ENCODE measurements at regions not wholly inside any gene's neighbourhood (a gene's known extent, or its start where the extent isn't known, plus 50 kb on each side); places are given as distances from the start of the nearest gene placed in this dataset.

DNA sequence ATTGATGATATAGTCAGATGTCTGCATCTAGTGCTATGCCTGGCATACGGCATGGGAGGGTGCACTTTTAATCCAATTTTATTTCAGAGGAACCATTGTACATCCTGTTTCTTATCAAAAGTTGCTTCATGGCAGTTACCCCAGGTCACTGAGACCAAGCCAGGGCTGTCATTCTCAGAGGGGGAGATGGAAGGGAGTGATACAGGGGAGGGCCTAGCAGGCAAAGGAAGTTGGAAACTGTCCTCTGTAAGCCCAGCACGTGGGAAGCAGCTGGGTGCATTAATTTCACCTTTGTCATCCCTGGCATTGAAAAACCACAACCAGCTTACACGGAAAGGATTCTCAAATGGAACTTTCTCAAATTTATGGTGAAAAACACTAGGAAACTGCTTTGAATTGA, 458.7 kb upstream of the ADAMTS5 start:
- in situ Hi-C loops (cut with HindIII; ENCODE audit: low sequenced_read_pairs): no loop called here
- no peak overlapping the region for H3K4me3 ChIP-seq (ENCODE audit: low read depth, low read length)
- TF ChIP-seq, protein P1, sequence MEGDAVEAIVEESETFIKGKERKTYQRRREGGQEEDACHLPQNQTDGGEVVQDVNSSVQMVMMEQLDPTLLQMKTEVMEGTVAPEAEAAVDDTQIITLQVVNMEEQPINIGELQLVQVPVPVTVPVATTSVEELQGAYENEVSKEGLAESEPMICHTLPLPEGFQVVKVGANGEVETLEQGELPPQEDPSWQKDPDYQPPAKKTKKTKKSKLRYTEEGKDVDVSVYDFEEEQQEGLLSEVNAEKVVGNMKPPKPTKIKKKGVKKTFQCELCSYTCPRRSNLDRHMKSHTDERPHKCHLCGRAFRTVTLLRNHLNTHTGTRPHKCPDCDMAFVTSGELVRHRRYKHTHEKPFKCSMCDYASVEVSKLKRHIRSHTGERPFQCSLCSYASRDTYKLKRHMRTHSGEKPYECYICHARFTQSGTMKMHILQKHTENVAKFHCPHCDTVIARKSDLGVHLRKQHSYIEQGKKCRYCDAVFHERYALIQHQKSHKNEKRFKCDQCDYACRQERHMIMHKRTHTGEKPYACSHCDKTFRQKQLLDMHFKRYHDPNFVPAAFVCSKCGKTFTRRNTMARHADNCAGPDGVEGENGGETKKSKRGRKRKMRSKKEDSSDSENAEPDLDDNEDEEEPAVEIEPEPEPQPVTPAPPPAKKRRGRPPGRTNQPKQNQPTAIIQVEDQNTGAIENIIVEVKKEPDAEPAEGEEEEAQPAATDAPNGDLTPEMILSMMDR (IDR thresholded peaks at IDR 0.05; ENCODE audit: low read depth, low read length, missing control alignments): no peak
- DNase-seq (ENCODE audit: low read depth): peak; percentile 16

DNA sequence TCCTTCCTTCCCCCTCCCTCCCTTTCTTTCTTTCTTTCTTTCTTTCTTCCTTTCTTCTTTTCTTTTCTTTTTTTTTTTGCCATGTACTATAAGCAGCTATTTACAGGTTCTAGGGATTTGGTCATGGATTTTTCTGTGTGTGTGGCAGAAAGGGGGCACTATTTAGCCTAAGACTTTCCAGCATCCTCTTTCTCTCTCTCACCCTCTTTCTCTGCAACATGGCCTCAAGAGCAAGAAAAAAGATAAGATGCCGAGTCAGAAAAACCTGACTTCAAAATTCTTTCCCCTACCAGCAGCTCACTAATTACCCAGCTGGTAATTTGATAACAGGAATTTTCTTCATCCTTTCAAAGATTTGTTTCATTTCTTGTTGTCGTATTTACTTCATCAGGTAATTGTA, 458.3 kb upstream of the ADAMTS5 start:
- TF ChIP-seq, protein P1 (IDR thresholded peaks at IDR 0.05; ENCODE audit: low read depth, low read length, missing control alignments): no peak
- no peak for DNase-seq (ENCODE audit: low read depth)
- in situ Hi-C loops (cut with HindIII; ENCODE audit: low sequenced_read_pairs): no loop called here

DNA sequence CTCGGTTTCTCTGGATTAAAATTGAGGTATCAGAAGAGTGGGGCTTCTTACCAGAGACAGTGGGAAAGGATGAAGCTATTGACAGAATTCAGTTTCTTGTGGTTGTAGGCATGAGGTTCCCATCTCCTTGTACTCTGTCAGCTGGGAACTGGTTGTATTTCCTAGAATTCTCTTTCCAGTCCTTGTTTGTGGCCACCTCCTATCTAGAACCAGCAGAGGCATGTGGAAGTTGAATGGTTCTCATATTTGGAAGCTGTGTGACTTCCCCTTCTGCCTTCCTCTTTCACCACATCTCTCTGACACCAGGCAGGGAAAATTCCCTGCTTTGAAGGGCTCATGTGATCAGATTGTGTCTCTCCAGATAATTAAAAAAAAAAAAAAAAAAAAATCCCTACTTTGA, 457.7 kb upstream of the ADAMTS5 start:
- in situ Hi-C loops (cut with HindIII; ENCODE audit: low sequenced_read_pairs): no loop called here
- DNase-seq (ENCODE audit: low read depth): no peak

More for the DNA sequence above, 458.3 kb upstream of the ADAMTS5 start:
- H3K4me3 ChIP-seq (ENCODE audit: low read depth, low read length): no peak overlapping the region

DNA sequence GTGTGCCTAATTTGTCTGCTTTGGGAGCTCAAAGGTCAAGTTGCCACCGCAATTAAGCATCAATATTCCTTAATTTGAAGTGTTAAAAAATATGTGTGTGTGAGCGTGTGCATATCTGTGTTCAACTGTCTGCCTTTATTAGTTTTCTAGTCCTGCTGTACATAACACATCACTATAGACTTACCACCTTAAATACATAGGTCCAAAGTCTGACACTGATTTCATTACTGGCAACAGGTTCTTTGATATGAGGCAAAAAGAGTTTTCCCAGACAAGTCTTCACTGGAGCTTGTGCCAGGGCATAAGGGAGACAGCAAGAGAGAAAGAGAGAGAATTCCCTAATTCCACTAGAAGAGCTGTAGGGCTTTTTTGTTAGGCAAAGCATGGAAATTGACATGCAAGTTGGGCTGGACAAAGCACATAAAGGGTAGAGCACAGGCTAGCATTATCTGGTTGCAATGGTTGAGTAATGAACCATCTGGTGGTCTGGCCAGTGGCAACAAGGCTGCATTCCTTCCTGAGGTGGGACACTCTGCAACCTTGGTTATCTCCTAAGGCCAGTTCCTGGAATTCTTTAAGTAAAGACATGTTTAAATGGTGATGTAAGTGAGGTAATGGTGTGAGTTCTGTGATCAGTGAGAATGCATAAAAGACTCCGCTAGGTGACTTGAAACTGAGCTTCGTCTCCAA, 457.2 kb upstream of the ADAMTS5 start:
- TF ChIP-seq, protein P1 (IDR thresholded peaks at IDR 0.05; ENCODE audit: low read depth, low read length, missing control alignments): no peak
- peak; percentile 13 for DNase-seq (ENCODE audit: low read depth)
- in situ Hi-C loops (cut with HindIII; ENCODE audit: low sequenced_read_pairs): no loop called here
- no peak overlapping the region for H3K4me3 ChIP-seq (ENCODE audit: low read depth, low read length)

More for the DNA sequence above, 457.7 kb upstream of the ADAMTS5 start:
- no peak overlapping the region for H3K4me3 ChIP-seq (ENCODE audit: low read depth, low read length)
- TF ChIP-seq, protein P1 (IDR thresholded peaks at IDR 0.05; ENCODE audit: low read depth, low read length, missing control alignments): no peak

DNA sequence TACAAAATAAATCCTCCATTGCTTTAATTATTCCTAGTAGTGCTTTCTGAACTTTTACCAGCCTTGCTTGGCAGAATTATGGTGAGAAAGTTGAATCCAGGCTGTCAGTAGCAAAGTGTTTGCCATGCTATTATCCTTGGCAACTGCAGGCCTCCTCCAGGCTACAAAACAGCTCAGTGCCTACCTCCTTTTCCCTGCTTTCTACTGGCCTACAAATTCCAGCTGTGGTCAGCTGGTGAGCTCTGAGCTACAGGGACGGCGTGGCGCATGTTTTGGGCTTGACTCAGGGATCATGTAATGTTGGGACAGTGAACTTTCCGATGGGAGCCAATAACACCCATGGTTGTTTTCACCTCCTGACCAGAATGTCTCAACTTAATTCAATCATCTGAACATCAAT, 456.1 kb upstream of the ADAMTS5 start:
- DNase-seq (ENCODE audit: low read depth): peak; percentile 75
- TF ChIP-seq, protein P1 (IDR thresholded peaks at IDR 0.05; ENCODE audit: low read depth, low read length, missing control alignments): no peak
- in situ Hi-C loops (cut with HindIII; ENCODE audit: low sequenced_read_pairs): no loop called here
- H3K4me3 ChIP-seq (ENCODE audit: low read depth, low read length): no peak overlapping the region

DNA sequence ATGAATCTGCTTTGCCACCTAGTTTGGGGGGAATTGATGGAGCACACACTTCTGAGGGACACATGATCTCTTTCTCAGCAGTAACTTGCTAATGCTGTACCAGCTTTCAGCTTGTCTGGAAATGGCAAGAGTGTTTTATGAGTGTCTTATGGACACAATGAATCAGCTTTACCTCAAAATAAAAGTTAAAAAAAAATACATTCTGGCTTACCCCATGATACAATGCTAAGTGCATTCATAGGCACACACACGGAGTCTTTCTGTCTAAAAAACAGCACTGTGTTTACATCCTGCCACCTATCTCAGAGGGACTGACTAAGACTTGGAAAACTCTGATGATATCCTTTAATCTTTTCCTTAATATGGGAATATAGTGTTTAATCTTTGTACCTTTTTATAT, 455.5 kb upstream of the ADAMTS5 start:
- TF ChIP-seq, protein P1 (IDR thresholded peaks at IDR 0.05; ENCODE audit: low read depth, low read length, missing control alignments): no peak
- DNase-seq (ENCODE audit: low read depth): no peak
- no peak overlapping the region for H3K4me3 ChIP-seq (ENCODE audit: low read depth, low read length)
- in situ Hi-C loops (cut with HindIII; ENCODE audit: low sequenced_read_pairs): no loop called here

Data from astrocyte of the cerebellum (primary cell).